Neuron (in vitro differentiated cells): ENCODE measurements at regions not wholly inside any gene's neighbourhood (a gene's known extent, or its start where the extent isn't known, plus 50 kb on each side); places are given as distances from the start of the nearest gene placed in this dataset.
"Not testable (repeated sequence)": the region's sequence is repeated elsewhere in the genome, so short reads cannot be mapped to it uniquely, and the experiment has no call there.

Experiments
- H2AFZ ChIP-seq: one replicate; pipeline ENCODE4 v1.6.1; 2013; ENCODE audit warnings: low read depth, mild to moderate bottlenecking, inconsistent platforms, low read length, moderate library complexity
- H3K27me3 ChIP-seq: one replicate; pipeline ENCODE4 v1.6.1; 2013; ENCODE audit warnings: low read length; ENCODE audit not compliant: insufficient read depth
- H3K36me3 ChIP-seq: one replicate; pipeline ENCODE4 v1.6.1; 2013; ENCODE audit warnings: low read length; ENCODE audit not compliant: insufficient read depth
- H3K4me1 ChIP-seq: one replicate; pipeline ENCODE4 v1.6.1; 2013; ENCODE audit warnings: low read length; ENCODE audit not compliant: insufficient read depth
- H3K4me3 ChIP-seq: 2 replicates; pipeline ENCODE4 v1.5.1; 2013; ENCODE audit warnings: mild to moderate bottlenecking, low read length, moderate library complexity
- H3K9me3 ChIP-seq: one replicate; pipeline ENCODE4 v1.6.1; 2013; ENCODE audit warnings: low read length

DNA sequence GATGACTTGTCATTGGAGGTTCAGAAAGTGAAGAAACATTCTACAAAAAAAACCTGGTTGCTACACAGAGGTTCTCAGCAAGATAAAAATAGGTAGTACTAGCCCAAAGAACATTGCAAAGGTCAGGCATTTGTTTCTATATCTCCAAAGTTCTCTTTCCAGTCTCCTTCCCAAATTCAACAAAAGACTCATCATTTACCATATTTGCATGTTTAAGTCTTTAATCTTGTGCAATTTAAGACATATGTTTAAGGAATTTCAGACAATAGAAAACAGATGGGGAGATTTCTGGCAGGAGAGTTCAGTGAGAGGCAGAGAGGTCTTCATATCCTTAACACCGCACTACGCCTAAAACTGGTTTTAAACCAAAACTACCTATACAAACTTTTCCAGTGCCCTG, 173.8 kb upstream of the THBS1 start:
- no peak overlapping the region for H2AFZ ChIP-seq
- no peaks in the 10 kb centered on the region for H3K27me3 ChIP-seq
- no peaks in the 10 kb centered on the region for H3K36me3 ChIP-seq
- H3K9me3 ChIP-seq = no peaks in the 10 kb centered on the region
- no peak overlapping the region for H3K4me3 ChIP-seq
- no peaks in the 10 kb centered on the region for H3K4me1 ChIP-seq

GRCh38 chr15:39409876-39410530, 170.9 kb upstream of the THBS1 start:
- no peak overlapping the region for H3K4me3 ChIP-seq
- H3K36me3 ChIP-seq = no peaks in the 10 kb centered on the region
- H3K4me1 ChIP-seq = no peaks in the 10 kb centered on the region
- H3K27me3 ChIP-seq = peaks cover 2% of the 10 kb centered on the region
- H2AFZ ChIP-seq = no peak overlapping the region
- H3K9me3 ChIP-seq = no peaks in the 10 kb centered on the region

- Histone ChIP-seq H3K36me3 (no peaks in the 10 kb centered on the region), H3K4me1 (no peaks in the 10 kb centered on the region), H2AFZ (no peak overlapping the region)
Observed at GRCh38 chr15:39411102-39411989, 169.5 kb upstream of the THBS1 start.

GRCh38 chr15:39413558-39413957, 167.3 kb upstream of the THBS1 start:
- H3K9me3 ChIP-seq = peaks cover 2% of the 10 kb centered on the region
- H3K4me1 ChIP-seq = no peaks in the 10 kb centered on the region
- no peaks in the 10 kb centered on the region for H3K36me3 ChIP-seq
- no peak overlapping the region for H3K4me3 ChIP-seq
- H2AFZ ChIP-seq = no peak overlapping the region
- H3K27me3 ChIP-seq = peaks cover 2% of the 10 kb centered on the region

More at GRCh38 chr15:39411102-39411989, 169.5 kb upstream of the THBS1 start:
- Histone ChIP-seq H3K4me3 (no peak overlapping the region), H3K27me3 (peaks cover 2% of the 10 kb centered on the region), H3K9me3 (no peaks in the 10 kb centered on the region)

DNA sequence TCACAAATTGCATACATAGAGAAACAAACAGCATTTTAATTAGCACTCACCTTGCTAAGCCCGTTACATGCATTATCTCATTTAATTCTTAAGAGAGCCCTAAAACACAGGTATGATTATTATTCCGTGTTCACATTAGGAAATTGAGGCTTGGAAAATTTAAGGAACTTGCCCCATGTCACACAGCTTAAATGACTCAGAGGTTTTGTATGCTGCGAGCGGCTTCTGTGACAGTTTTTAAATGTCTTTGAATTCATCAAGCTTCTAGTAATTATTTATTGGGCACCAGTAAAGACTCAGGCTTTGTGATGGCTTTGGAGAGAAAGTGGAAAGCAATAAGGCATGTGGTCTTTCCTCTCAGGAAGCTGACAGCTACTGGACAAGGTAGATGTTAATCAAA, 166.7 kb upstream of the THBS1 start:
- Histone ChIP-seq H3K27me3 (peaks cover 2% of the 10 kb centered on the region), H3K4me1 (no peaks in the 10 kb centered on the region), H3K36me3 (no peaks in the 10 kb centered on the region), H3K4me3 (no peak overlapping the region), H3K9me3 (peaks cover 2% of the 10 kb centered on the region), H2AFZ (no peak overlapping the region)

DNA sequence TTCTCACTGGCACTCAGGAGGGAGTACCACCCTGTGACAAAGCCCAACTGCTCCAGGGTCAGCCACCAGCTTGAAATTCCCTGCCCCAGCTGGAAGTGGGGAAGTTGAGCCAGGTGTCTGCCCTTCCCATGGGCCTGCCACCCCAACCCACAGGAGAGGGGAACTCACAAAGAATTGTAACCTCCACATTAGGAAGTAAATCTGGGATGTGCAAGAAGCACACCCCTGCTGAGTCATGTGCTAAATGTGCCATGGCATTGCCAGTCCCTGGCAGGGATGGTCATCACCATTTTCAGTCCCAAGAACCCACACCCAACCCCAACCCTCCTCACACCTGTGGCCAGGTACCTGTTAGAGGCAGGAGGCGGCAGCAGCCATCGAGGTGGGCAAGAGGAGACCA, 165.2 kb upstream of the THBS1 start:
- no peak overlapping the region for H2AFZ ChIP-seq
- H3K4me1 ChIP-seq = peaks cover 8% of the 10 kb centered on the region
- H3K4me3 ChIP-seq = no peak overlapping the region
- H3K27me3 ChIP-seq = peaks cover 2% of the 10 kb centered on the region
- H3K9me3 ChIP-seq = peaks cover 2% of the 10 kb centered on the region
- H3K36me3 ChIP-seq = no peaks in the 10 kb centered on the region

GRCh38 chr15:39416258-39416657, 164.6 kb upstream of the THBS1 start:
- Histone ChIP-seq H2AFZ (no peak overlapping the region), H3K4me3 (no peak overlapping the region), H3K36me3 (no peaks in the 10 kb centered on the region), H3K27me3 (peaks cover 2% of the 10 kb centered on the region), H3K4me1 (peaks cover 8% of the 10 kb centered on the region), H3K9me3 (peaks cover 2% of the 10 kb centered on the region)

GRCh38 chr15:39417366-39418134, 163.3 kb upstream of the THBS1 start:
- peaks cover 2% of the 10 kb centered on the region for H3K27me3 ChIP-seq
- H3K9me3 ChIP-seq = peaks cover 2% of the 10 kb centered on the region
- H3K4me1 ChIP-seq = peaks cover 8% of the 10 kb centered on the region
- no peak overlapping the region for H3K4me3 ChIP-seq
- H3K36me3 ChIP-seq = no peaks in the 10 kb centered on the region
- no peak overlapping the region for H2AFZ ChIP-seq

DNA sequence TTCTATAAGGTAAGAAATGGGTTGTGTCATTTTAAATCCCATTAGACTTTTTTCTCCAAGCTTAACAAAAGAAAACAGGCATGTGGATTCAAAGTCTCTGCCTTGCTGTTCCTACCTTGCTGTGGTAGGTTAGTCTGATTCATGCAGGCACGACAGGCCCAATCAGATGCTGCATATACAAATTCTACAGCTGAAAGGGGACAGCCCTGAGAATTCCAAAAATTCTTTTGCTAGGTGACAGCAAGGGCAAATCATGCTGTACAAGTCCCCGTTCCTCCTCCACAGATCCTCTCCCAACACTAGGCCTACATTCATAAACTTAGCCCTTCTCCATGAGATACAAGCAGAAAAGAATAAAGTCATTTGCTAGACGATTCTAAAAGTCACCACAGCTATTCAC, 161.2 kb upstream of the THBS1 start:
- no peaks in the 10 kb centered on the region for H3K27me3 ChIP-seq
- peaks cover 2% of the 10 kb centered on the region for H3K9me3 ChIP-seq
- no peak overlapping the region for H3K4me3 ChIP-seq
- H2AFZ ChIP-seq = no peak overlapping the region
- peaks cover 8% of the 10 kb centered on the region for H3K4me1 ChIP-seq
- H3K36me3 ChIP-seq = no peaks in the 10 kb centered on the region

DNA sequence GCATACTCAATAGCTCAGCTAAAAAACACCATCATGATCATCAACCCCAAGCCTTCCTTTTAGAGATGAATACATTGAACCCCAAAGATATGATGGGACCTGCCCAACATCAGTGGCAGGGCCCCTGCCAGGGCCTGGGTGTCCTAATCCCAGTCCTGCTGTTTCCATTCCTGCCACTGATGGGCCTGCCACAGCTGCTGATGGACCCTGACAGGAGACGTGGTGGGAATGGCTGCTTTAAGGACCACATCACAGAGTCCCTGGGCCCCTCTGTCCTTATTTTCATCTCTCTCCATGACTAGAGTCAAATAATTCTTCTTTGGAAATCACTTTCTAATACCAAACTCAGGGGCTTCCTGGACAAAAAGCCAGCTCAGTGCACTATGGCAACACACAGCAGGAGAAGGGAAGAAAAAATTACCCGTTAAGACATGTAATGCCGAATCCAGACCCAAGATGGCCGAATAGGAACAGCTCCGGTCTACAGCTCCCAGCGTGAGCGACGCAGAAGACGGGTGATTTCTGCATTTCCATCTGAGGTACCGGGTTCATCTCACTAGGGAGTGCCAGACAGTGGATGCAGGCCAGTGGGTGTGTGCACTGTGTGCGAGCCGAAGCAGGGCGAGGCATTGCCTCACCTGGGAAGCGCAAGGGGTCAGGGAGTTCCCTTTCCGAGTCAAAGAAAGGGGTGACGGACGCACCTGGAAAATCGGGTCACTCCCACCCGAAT, 160.6 kb upstream of the THBS1 start:
- not testable (repeated sequence) for H3K9me3 ChIP-seq, H3K4me1 ChIP-seq, H2AFZ ChIP-seq, H3K36me3 ChIP-seq, H3K27me3 ChIP-seq, H3K4me3 ChIP-seq

GRCh38 chr15:39420853-39421192, 160.1 kb upstream of the THBS1 start:
- not testable (repeated sequence) for H3K9me3 ChIP-seq, H3K4me1 ChIP-seq, H2AFZ ChIP-seq, H3K36me3 ChIP-seq, H3K27me3 ChIP-seq, H3K4me3 ChIP-seq

DNA sequence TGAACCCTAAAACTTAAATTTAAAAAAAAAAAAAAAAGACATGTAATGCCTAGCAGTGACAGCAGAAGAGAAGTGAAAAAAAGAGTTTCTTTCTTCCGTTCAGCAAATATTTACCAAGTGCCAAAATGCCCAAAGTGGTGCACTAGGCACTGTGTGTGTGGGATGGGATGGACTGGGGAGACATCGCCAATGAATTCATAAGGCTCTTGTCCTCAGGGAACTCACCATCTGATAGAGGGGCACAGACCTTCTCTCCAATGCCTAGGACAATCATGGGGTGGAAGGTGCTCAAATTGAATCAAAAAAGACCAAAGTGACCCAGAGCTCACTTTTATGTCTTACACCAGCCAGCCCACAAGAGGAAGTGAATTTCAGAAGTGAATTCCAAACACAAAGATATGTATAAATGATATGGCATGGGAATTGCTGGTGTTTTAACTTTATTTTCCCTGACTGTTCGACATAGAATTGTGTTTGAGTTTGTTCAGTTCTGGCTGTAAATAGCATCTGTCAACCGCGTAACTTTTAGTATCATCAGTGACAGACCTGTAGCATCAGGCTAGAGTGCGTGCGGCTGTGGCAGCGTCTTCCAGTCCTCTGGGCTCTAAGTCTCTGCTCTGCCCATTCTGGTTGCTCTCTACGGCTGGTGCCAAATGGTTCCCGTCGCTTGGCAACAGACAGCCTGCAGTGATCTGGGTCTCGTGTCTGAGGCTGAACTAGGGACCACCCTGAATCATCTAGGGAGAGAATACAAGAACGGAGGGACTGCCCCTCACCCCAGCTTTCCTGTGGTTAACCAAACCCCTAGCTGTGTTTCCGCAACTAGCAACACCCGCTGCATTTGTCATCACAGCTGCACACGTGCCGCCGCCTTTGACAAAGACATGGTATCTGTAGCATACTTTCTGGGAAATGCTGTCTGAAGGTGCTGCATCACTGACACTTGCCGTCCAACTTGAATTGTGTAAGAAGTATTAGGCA, 154.0 kb upstream of the THBS1 start:
- Histone ChIP-seq H2AFZ (peak overlapping the region; percentile 7), H3K27me3 (no peaks in the 10 kb centered on the region), H3K36me3 (no peaks in the 10 kb centered on the region), H3K9me3 (no peaks in the 10 kb centered on the region), H3K4me3 (peak overlapping the region; percentile 31), H3K4me1 (peaks cover 13% of the 10 kb centered on the region)
